ENCODE measurements at regions not wholly inside any gene's neighbourhood (a gene's known extent, or its start where the extent isn't known, plus 50 kb on each side); places are given as distances from the start of the nearest gene placed in this dataset.

DNA sequence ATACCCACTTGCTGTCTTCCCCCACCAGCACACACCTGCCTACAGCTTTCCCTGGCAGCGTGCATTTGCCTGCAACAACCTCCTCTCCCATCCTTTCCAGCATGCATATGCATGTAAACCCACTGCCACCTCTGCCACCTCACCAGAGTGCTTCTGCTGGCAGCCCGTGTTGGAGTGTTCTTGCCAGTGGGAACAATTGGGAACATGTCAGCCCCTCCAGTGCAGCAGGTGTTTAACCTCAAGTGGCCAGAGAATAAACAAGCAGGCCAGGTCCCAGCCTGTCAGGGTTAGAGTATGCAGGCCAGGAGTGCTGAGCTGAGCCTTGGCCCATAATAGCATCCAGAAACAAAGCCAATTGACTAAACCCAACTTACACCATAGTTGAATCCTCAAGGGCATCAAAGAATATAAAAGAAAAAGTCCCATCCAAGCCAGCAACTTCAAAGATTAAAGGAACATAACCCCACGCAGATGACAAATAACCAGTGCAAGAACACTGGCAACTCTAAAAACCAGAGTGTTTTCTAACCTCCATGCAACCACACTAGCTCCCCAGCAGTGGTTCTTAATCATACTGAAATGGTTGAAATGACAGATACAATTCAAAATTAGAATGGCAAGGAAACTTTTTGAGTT, 1212.1 kb upstream of the CITED2 start:
- FAIRE-seq: no peak
- DNase-seq (ENCODE audit: insufficient read length, low spot score): no peak

DNA sequence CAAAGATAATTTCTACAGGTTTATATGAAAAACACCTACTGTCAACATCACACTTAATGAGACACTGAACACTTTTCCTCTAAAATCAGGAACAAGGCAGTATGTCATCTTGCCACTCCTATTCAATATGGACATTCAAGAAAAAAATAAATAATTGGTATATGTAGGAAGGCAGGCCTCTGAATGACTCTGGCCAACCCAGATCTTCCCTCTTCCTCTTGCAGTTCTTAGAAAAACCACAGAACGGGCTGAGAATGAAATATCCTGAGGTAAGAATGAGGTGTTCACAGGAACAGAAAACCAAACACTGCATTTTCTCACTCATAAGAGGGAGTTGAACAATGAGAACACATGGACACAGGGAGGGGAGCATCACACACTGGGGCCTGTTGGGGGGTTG, 1207.2 kb upstream of the CITED2 start:
- FAIRE-seq: no peak

DNA sequence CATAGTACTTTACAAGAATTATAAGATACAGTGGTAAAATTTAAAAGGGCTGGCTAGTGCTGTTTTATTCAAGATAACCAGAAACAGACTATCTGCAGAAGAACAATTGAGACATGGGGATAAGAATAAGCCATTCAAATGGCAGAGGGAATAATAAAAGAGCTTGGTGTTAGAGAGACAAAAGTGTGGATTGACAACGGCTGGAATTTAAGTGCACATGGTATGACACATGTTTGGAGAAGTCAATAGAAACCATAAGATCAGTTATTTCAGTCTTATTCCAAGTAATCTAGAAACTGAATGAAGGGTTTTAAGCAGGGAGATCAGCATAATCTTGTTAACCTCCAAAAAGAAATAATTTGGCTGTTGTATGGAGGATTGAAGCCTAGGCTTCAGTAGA, 1205.5 kb upstream of the CITED2 start:
- FAIRE-seq: no peak
- DNase-seq (ENCODE audit: insufficient read length, low spot score): no peak

More for the DNA sequence above, 1207.2 kb upstream of the CITED2 start:
- DNase-seq (ENCODE audit: insufficient read length, low spot score): no peak

DNA sequence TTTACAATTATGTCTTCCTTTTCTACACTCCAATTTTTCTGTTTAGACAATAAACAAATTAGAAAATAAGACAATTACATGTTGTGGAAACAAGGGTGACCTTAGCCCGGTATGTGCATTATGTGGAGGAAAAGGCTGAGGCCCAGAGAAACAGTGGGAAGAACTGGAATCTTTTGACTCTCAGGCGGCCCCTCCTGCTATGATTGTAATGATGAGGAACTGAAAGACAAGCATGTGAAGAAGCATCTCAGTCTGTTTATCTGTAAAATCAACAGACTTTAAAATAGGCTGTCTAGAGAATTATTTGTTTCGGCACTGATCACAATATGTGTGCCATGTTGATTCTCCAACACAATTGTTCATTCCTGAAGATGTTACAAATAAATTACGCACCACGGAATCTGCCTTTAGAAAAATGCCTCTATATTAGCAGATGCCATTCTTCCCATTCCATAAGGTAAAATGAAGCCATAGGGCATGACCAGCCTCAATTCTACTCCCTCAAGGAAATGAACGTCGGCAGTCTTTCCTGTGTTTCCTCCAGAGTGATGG, 1201.6 kb upstream of the CITED2 start:
- DNase-seq (ENCODE audit: insufficient read length, low spot score) (no peak), FAIRE-seq (no peak)

DNA sequence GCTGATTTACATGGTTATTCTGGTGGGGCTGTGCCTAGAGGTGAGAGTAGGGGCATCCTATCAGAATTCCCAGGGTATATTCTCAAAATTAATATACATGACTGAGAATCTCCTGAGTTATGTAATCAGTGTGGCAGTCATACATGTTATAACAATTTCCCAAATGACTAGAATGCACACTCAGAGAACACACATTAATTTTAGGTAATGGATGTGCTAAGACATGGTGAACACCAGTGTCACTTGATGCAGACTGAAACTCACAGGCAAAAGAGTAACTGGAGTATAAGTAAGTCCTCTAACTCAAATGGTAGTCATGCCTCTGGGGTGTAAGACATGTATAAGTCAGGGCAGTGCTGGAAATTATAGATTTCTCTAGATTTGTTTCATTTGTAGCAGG, 1198.4 kb upstream of the CITED2 start:
- no peak for FAIRE-seq

DNA sequence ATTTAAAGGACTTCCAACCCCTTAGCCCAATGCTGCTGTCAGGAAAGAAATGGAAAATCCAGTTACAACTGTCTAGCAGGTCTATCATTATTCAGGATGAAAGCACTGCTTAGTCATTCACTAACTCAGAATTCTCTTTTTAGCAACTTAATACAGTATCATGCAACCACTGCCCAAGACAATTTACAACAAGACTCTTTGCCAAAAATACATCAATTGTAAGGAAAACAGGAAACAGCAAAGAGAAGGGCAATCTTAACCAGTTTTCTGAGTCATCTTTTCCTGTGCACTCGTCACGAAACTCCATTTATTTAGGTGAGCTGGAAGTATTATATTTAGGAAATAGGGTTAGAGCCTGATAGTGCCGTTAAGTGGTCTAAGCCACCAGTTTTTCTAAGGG, 1197.7 kb upstream of the CITED2 start:
- FAIRE-seq (no peak), DNase-seq (ENCODE audit: insufficient read length, low spot score) (no peak)

More for the DNA sequence above, 1198.4 kb upstream of the CITED2 start:
- no peak for DNase-seq (ENCODE audit: insufficient read length, low spot score)

DNA sequence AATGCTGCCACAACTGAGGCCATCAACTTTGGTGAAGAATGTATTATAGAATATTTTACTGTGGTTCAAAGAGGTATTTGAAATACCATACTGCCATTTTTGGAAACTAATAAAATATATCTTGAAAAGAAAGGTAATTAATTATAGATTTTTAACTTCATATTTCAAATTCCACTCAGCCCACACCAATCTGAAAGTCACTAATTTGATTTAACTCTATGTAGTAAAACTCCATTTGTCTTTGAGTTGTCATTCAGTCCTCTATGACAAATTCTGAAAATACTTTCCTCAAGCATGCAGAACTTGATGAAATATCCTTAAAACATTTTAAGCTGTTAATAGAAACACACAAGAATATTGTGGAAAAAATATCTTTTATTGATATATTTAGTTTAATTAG, 1196.7 kb upstream of the CITED2 start:
- DNase-seq (ENCODE audit: insufficient read length, low spot score): no peak
- no peak for FAIRE-seq

DNA sequence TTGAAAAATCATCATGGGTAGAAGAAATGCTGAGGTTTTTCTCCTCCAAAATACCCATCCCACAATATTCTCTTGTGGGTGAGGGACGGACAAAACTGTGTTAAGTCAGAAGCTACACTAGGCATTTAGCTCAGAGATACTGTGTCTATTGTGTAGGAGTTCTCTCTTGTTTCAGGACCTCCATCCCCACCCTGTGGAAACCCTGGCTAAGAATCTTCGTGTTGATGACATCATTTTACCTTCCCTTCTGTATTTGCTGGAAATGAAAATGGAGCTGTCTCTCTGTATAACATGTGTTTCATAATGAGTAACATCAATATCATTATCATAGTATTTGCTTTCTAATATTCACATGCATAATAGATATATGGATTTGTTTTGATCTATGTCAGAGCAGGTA, 1193.0 kb upstream of the CITED2 start:
- no peak for DNase-seq (ENCODE audit: insufficient read length, low spot score)

DNA sequence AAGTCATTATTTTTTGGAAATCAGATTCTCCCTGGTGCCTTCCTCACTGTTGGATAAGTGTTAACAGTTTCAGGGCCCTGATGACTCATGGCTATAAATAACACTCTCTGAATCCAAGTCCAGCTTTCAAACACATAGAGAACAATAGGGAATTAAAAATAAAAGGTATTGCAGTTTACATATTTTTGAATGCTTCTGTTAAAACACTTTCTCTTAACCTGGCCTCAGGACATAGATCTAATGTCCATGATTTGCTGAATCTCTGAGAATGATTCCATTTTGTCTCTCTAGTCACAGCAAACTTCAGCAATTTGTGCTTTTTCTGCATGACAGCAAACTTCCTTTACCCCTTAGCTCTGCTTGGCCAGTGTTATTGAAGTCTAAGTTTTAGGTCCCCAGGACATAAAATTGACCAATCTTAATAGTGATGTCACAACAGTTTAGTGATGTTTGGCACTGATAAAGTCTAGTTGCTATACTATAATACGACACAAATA, 1192.4 kb upstream of the CITED2 start:
- no peak for DNase-seq (ENCODE audit: insufficient read length, low spot score)
- no peak for FAIRE-seq

More for the DNA sequence above, 1193.0 kb upstream of the CITED2 start:
- no peak for FAIRE-seq

DNA sequence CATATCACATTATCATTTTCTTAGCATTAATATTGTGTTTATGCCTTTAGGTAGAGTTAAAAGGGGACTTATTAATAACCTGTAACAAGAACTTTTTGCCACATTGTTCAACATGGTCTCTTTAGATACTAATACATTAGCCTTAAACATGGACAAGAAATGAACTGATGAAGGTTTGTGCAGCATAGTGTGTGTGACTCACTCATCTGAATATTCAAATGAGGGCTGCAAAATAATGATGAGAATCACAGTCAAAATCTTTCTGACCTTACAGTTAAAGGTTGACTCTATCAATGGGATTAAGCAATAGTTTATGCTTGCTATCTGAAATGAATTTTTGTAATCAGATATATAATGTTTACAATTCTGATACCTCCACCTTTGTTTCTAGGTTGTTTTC, 1189.3 kb upstream of the CITED2 start:
- FAIRE-seq (no peak), DNase-seq (ENCODE audit: insufficient read length, low spot score) (no peak)

DNA sequence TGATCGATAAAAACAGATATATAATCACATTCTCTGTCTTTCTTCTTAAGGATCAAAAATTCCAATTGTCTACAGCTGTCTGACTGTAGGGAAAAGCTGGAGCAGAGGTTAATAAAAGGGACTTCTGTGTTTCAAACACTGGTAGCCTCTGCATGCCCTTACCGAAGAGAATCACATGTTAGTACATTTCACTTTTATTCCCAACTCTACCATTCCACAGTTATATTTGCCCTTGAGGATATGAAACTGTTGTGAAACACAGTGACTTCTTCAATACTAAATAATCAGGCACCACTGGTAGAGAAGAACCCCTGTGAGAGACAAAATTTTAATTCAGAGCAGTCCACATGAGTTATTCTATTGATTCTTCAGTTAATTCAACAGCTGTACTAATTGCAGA, 1187.3 kb upstream of the CITED2 start:
- FAIRE-seq (no peak), DNase-seq (ENCODE audit: insufficient read length, low spot score) (no peak)

DNA sequence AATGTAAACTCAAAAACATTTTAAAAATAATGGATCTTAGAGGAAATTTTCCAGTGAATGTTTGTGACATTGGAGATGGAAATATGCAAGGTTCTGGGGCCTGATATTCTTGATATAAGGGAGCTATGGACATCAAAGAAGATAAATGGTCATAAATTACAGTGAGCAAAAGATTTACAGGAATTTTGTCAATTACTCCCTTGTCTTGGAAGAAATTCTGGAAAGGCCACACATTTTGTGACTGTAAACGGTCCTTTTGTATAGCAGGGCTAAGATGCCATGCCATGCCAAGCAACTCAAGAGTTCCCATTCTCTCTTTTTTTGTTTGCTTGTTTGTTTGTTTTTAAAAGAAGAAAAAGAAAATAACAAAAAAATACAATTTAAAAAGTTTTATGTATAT, 1186.2 kb upstream of the CITED2 start:
- FAIRE-seq (no peak), DNase-seq (ENCODE audit: insufficient read length, low spot score) (no peak)

DNA sequence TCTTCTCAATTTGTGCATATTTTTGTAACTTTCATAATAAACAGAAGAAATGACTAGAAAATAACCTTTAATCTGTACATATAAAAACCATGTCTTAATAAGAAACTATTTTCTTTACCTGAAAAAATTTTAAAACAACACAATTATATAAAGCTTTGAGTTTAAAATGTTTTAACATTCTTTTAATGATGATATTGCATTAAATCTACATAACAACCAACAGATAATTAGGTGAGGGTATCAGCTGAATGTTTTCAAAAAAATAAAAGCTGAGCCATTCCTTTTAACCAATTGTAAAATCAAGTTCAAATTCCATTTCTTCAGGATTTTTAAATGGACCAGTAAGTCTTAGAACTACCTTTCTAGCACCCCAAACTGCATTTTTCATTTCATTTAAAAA, 1185.0 kb upstream of the CITED2 start:
- FAIRE-seq (no peak), DNase-seq (ENCODE audit: insufficient read length, low spot score) (no peak)

DNA sequence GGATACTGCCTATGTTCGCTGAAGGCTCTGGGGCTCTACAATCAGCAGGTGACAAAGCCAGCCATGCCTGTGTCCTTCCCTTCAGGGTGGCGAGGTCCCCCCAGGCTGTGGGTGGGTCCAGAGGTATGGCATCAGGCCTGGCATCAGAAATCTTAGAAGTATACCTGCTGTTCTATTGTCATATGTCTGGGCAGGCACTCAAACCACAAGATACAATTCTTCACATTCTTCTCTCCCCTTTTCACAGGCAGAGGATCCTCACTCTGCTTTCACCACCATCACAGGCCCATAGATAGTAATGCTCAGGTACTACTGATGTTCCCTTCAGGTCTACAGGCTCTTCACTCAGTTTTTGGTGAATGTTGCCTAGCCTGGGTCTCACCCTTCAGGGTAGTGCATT, 1180.0 kb upstream of the CITED2 start:
- DNase-seq (ENCODE audit: insufficient read length, low spot score) (no peak), FAIRE-seq (no peak)

DNA sequence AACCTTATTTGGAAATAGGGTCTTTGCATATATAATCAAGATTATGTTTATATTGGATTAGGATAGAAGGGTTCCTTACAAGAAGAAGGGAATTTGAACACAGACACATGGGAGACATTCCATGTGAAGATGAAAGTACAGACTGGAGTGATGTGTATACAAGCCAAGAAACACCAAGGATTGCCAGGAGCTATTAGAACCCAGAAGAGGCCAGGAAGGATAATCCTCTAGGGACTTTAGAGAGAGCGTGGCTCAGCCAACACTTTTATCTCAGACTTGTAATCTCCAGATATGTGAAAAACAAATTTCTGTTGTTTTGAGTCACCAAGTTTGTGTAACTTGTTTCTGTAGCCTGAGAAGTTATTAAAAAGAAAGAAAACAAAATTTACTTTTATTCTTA, 1173.9 kb upstream of the CITED2 start:
- no peak for DNase-seq (ENCODE audit: insufficient read length, low spot score)
- FAIRE-seq: no peak

DNA sequence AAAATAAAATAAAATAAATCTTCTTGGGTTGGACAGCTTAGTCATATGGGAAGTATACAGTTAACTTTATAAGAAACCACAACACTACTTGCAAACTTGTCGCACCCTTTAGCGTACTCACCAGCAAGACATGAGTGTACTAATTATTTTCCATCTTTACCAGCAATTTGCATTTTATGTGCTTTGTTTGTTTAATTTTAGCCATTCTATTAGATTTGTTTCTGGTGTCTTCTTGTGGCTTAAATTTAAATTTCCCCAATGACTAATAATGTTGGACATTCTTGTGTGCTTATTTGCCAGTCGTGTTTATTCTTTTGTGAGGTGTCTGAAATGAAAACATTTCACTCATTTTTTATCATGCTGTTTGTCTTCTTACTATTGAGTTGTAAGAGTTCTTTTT, 1172.2 kb upstream of the CITED2 start:
- DNase-seq (ENCODE audit: insufficient read length, low spot score) (no peak), FAIRE-seq (no peak)

DNA sequence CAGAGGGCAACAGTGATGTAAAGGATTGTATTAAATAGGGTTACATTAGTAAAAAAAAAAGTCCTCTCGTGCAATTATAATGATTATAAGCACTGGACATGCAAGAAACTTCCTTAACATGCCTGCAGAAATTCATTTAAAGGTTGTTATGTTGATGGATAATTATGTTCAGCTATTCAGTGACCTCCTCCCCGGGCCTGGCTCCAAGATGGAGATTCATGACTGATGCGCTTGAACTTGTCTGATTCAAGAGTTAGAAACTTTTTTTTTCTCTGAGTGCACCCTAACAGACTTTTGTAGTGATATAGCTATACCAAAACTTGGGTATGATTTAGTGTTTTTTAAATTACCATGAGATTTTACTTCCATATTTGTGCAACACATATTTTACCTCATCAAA, 1170.0 kb upstream of the CITED2 start:
- FAIRE-seq: no peak
- DNase-seq (ENCODE audit: insufficient read length, low spot score): no peak

DNA sequence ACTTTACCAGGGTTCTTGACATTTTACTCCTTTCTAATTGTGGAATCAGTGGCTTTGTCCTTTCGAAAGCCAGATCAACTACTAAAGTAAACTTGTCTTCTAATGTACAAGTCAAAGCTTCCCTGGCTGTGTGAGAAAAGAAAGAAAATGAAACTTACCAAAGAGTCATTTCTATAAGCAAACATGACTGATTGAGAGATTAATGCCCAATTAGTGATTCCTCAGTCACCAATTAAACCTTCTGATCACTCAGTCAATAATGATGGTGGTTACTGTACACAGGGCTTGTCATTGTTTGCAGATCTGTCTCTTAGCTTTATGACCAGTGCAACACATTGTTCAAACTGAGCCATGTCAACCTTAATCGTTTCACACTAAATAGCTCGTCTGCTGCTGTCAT, 1168.4 kb upstream of the CITED2 start:
- DNase-seq (ENCODE audit: insufficient read length, low spot score) (no peak), FAIRE-seq (no peak)

DNA sequence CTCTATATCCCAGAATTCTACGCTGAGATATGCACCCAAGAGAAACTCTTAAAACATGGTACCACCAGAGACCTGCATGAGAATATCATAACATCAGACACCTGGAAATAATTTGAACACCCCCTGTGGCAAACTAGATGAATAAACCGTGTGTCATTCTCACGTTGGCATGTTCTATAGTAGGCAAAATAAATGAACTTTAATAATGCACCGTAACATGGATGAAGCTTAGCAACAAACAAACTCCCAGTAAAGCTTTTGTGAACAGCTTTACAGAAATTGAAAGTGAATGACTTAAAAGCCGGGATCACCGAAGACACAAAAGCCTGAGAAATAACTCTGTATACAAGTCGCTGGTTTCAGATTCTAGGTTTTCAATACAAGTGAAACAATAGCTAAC, 1166.8 kb upstream of the CITED2 start:
- no peak for DNase-seq (ENCODE audit: insufficient read length, low spot score)
- no peak for FAIRE-seq

DNA sequence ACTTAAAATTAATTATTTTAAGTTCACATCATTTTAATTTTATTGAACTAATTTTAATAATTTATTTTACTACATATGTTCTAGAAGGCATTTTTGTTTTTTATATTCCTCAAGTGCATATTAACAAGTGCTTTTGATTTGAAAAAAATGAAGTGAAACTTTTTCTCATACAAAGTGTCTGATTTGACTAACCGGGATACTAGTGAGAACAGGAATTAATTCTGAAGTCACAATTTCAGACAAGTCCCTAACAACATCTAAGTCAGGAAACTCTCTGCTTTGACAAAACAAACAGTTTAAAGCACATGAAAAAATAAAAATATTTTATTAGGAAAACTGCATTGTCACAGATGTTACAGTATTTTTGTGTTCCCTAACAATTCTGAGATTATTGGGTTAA, 1166.3 kb upstream of the CITED2 start:
- FAIRE-seq (no peak), DNase-seq (ENCODE audit: insufficient read length, low spot score) (no peak)

DNA sequence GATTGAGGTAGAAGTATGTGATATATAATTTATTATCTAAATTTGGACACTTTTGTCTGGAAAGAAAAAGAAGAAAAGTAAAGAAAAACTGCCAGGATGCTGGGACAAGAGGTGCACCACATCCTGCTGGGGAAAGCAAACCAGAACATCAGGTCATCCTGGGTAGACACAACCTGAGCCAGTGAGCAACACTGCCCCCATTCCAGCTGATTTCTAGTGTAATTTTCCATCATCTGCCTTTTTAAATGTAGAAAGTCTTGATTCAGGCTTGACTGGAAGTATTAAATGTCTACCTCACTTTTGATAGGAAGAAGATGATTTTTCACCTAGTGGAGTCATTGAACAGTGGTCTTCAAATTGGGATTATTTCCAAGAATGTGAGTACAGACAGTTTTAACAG, 1164.5 kb upstream of the CITED2 start:
- FAIRE-seq: no peak
- no peak for DNase-seq (ENCODE audit: insufficient read length, low spot score)

DNA sequence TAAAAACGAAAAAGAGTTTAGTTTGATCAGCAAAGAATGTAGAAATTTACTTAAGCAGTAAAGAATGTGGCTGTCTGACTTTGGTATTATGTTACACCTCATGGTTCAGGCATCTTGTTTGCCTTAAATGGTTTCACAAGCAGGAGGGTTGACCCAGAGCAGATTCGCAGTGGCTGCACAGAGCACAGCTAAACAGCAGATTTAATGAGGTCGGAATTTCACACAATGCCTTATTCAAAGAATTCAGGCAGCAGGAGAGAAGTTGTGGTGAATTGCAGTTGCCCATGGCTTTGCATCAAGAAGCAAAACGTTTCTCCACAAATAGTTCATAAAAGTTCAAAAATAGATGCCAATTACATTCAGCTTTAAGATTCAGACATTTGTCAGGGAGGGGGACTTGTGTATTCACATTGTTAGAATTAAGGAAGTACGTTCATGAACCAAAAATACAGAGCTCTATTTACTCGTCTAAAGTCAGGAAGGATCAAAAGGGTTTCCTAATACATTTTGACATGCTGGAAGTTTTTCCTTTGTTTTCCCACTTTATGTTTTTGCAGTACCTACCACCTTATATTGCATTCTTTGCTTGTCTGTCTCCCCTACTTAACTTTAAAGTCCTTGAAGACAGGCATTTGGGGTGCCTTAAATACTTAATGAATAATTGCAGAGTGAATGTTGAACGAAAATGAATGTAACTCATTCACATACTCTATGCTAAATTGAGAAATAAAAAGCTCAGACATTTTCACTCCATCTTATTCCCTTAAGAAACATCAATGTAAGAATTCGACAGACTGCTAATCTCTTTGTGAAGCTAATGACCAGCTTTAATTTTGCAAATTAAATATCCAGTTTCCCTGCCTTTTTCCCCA, 1163.6 kb upstream of the CITED2 start:
- DNase-seq (ENCODE audit: insufficient read length, low spot score): no peak
- FAIRE-seq: no peak
